Epithelial cell of esophagus (primary cell): ENCODE measurements at regions not wholly inside any gene's neighbourhood (a gene's known extent, or its start where the extent isn't known, plus 50 kb on each side); places are given as distances from the start of the nearest gene placed in this dataset.

ENCODE experiments used
- DNase-seq: peaks from one replicate; pipeline ENCODE4 v3.0.0; 2010; ENCODE audit warnings: low read depth
- H3K4me3 ChIP-seq: 2 replicates; pipeline ENCODE4 v1.5.1; 2011; ENCODE audit warnings: mild to moderate bottlenecking, low read length, control low read depth
- CTCF ChIP-seq: IDR thresholded peaks from 2 replicates; pipeline ENCODE4 v1.5.1; 2011; ENCODE audit warnings: low read depth, mild to moderate bottlenecking, low read length, control low read depth, inconsistent platforms; ENCODE audit not compliant: insufficient read depth; ENCODE audit errors: missing control alignments

GRCh38 chr20:60085551-60086132, 127.4 kb downstream of the CDH26 start:
- no peak for DNase-seq
- TF ChIP-seq CTCF: no peak
- no peak overlapping the region for H3K4me3 ChIP-seq

GRCh38 chr20:60086821-60087562, 128.8 kb downstream of the CDH26 start:
- peak; percentile 45 for DNase-seq
- no peak overlapping the region for H3K4me3 ChIP-seq
- TF ChIP-seq CTCF: no peak

GRCh38 chr20:60087563-60088105, 129.4 kb downstream of the CDH26 start:
- DNase-seq: peak; percentile 8
- no peak for TF ChIP-seq CTCF
- peak overlapping the region; percentile 4 for H3K4me3 ChIP-seq

- H3K4me3 ChIP-seq: no peak overlapping the region
- no peak for TF ChIP-seq CTCF
- DNase-seq: no peak
Observed at GRCh38 chr20:60088236-60088635, 130.0 kb downstream of the CDH26 start.

GRCh38 chr20:60090631-60091030, 132.4 kb downstream of the CDH26 start:
- peak; percentile 9 for DNase-seq
- TF ChIP-seq CTCF: no peak
- H3K4me3 ChIP-seq: no peak overlapping the region

GRCh38 chr20:60091305-60091704, 133.1 kb downstream of the CDH26 start:
- H3K4me3 ChIP-seq: no peak overlapping the region
- TF ChIP-seq CTCF: no peak
- no peak for DNase-seq

- no peak for DNase-seq
- no peak for TF ChIP-seq CTCF
Observed at GRCh38 chr20:60091861-60092260, 133.6 kb downstream of the CDH26 start.

More at GRCh38 chr20:60091861-60092260, 133.6 kb downstream of the CDH26 start:
- H3K4me3 ChIP-seq: no peak overlapping the region
